GM18520 (cell line): ENCODE measurements at regions not wholly inside any gene's neighbourhood (a gene's known extent, or its start where the extent isn't known, plus 50 kb on each side); places are given as distances from the start of the nearest gene placed in this dataset.
"Not testable (repeated sequence)": the region's sequence is repeated elsewhere in the genome, so short reads cannot be mapped to it uniquely, and the experiment has no call there.

Source experiments
- ATAC-seq: cut with Tn5 transposase; IDR thresholded peaks from one replicate; pipeline ENCODE4 v1.9.1; 2021; ENCODE audit not compliant: unreplicated experiment

- no peak for ATAC-seq
Observed at GRCh38 chr6:88458662-88459061, 292.5 kb upstream of the CNR1 start.

GRCh38 chr6:88456221-88456859 lies 290.2 kb upstream of the CNR1 start:
- ATAC-seq = no peak

- no peak for ATAC-seq
Observed at GRCh38 chr6:88455317-88455716, 289.2 kb upstream of the CNR1 start.

GRCh38 chr6:88454658-88455057 lies 288.5 kb upstream of the CNR1 start:
- no peak for ATAC-seq

GRCh38 chr6:88449770-88450169 lies 283.6 kb upstream of the CNR1 start:
- no peak for ATAC-seq

GRCh38 chr6:88445188-88445965 lies 279.2 kb upstream of the CNR1 start:
- ATAC-seq = no peak

GRCh38 chr6:88443554-88443953 lies 277.4 kb upstream of the CNR1 start:
- ATAC-seq = no peak

- no peak for ATAC-seq
Observed at GRCh38 chr6:88442737-88443136, 276.6 kb upstream of the CNR1 start.

- no peak for ATAC-seq
Observed at GRCh38 chr6:88441346-88441745, 275.2 kb upstream of the CNR1 start.

GRCh38 chr6:88428068-88428467 lies 261.9 kb upstream of the CNR1 start:
- ATAC-seq = no peak

- ATAC-seq = no peak
Observed at GRCh38 chr6:88426005-88426404, 259.9 kb upstream of the CNR1 start.

GRCh38 chr6:88422831-88423230 lies 256.7 kb upstream of the CNR1 start:
- ATAC-seq = no peak

GRCh38 chr6:88420967-88421488 lies 254.9 kb upstream of the CNR1 start:
- ATAC-seq = not testable (repeated sequence)

- not testable (repeated sequence) for ATAC-seq
Observed at GRCh38 chr6:88418921-88419810, 253.0 kb upstream of the CNR1 start.

- ATAC-seq = not testable (repeated sequence)
Observed at GRCh38 chr6:88417361-88417760, 251.2 kb upstream of the CNR1 start.

GRCh38 chr6:88413459-88413858 lies 247.3 kb upstream of the CNR1 start:
- no peak for ATAC-seq

- not testable (repeated sequence) for ATAC-seq
Observed at GRCh38 chr6:88408355-88408754, 242.2 kb upstream of the CNR1 start.

- not testable (repeated sequence) for ATAC-seq
Observed at GRCh38 chr6:88406674-88407073, 240.5 kb upstream of the CNR1 start.

GRCh38 chr6:88403486-88403885 lies 237.3 kb upstream of the CNR1 start:
- no peak for ATAC-seq

- no peak for ATAC-seq
Observed at GRCh38 chr6:88402909-88403308, 236.8 kb upstream of the CNR1 start.

GRCh38 chr6:88390998-88391397 lies 224.9 kb upstream of the CNR1 start:
- ATAC-seq = not testable (repeated sequence)
